ENCODE measurements at regions not wholly inside any gene's neighbourhood (a gene's known extent, or its start where the extent isn't known, plus 50 kb on each side); places are given as distances from the start of the nearest gene placed in this dataset.

- Histone ChIP-seq H3K4me1 (ENCODE audit: control insufficient read depth, insufficient read depth, low read length) (no peaks in the 10 kb centered on the region), H3K9ac (ENCODE audit: extremely low read depth, low read length, poor library complexity, severe bottlenecking) (no peak overlapping the region), H3K27ac (ENCODE audit: low read depth, low read length) (no peak overlapping the region), H3K9me3 (ENCODE audit: control insufficient read depth, low read length) (no peaks in the 10 kb centered on the region), H3K36me3 (ENCODE audit: control insufficient read depth, insufficient read depth, low read length) (no peaks in the 10 kb centered on the region), H3K27me3 (ENCODE audit: control insufficient read depth, insufficient read depth, low read length, poor library complexity, severe bottlenecking) (no peaks in the 10 kb centered on the region), H3K4me3 (ENCODE audit: low read length) (no peak overlapping the region)
- 75% methylated on average over 3 of the region's 3 CpGs; no CpG with 5 or more reads in 1 of the 2 experiments for WGBS, 2 experiments (ENCODE audit: insufficient coverage in 1 of 2, insufficient read length in 1 of 2)
- Mint-ChIP-seq H3K36me3 (ENCODE audit: low read depth) (no peaks in the 10 kb centered on the region), H3K4me3 (no peak overlapping the region), H3K27ac (no peak overlapping the region), H3K27me3 (ENCODE audit: insufficient read depth) (peaks cover 2% of the 10 kb centered on the region), H3K9me3 (no peaks in the 10 kb centered on the region), H3K4me1 (peaks cover 7% of the 10 kb centered on the region)
- DNase-seq, result no peak
- no peak for TF ChIP-seq CTCF (conservative IDR thresholded peaks at IDR 0.05)
Measured at GRCh38 chr3:182078316-182078715, 366.6 kb downstream of the SOX2 start.

GRCh38 chr3:182078929-182079328, 367.2 kb downstream of the SOX2 start:
- no peaks in the 10 kb centered on the region for H3K27me3 ChIP-seq (ENCODE audit: control insufficient read depth, insufficient read depth, low read length, poor library complexity, severe bottlenecking)
- Mint-ChIP-seq H3K27ac (no peak overlapping the region), H3K4me1 (peaks cover 7% of the 10 kb centered on the region), H3K27me3 (ENCODE audit: insufficient read depth) (peaks cover 2% of the 10 kb centered on the region), H3K36me3 (ENCODE audit: low read depth) (no peaks in the 10 kb centered on the region), H3K9me3 (no peaks in the 10 kb centered on the region), H3K4me3 (no peak overlapping the region)
- no peak for TF ChIP-seq CTCF (conservative IDR thresholded peaks at IDR 0.05)
- H3K4me3 ChIP-seq (ENCODE audit: low read length), result no peak overlapping the region
- no peaks in the 10 kb centered on the region for H3K4me1 ChIP-seq (ENCODE audit: control insufficient read depth, insufficient read depth, low read length)
- DNase-seq, result no peak
- no peaks in the 10 kb centered on the region for H3K9me3 ChIP-seq (ENCODE audit: control insufficient read depth, low read length)
- WGBS, 2 experiments (ENCODE audit: insufficient coverage in 1 of 2, insufficient read length in 1 of 2), result 77 to 85% methylated on average over 5 of the region's 5 CpGs
- H3K36me3 ChIP-seq (ENCODE audit: control insufficient read depth, insufficient read depth, low read length), result no peaks in the 10 kb centered on the region
- no peak overlapping the region for H3K9ac ChIP-seq (ENCODE audit: extremely low read depth, low read length, poor library complexity, severe bottlenecking)
- no peak overlapping the region for H3K27ac ChIP-seq (ENCODE audit: low read depth, low read length)

- H3K4me1 ChIP-seq (ENCODE audit: control insufficient read depth, insufficient read depth, low read length), result no peaks in the 10 kb centered on the region
- H3K27ac ChIP-seq (ENCODE audit: low read depth, low read length), result no peak overlapping the region
- no peak for TF ChIP-seq CTCF (conservative IDR thresholded peaks at IDR 0.05)
- Mint-ChIP-seq H3K9me3 (no peaks in the 10 kb centered on the region), H3K27ac (no peak overlapping the region), H3K27me3 (ENCODE audit: insufficient read depth) (no peaks in the 10 kb centered on the region), H3K4me3 (no peak overlapping the region), H3K36me3 (ENCODE audit: low read depth) (no peaks in the 10 kb centered on the region), H3K4me1 (peaks cover 7% of the 10 kb centered on the region)
- no peak overlapping the region for H3K4me3 ChIP-seq (ENCODE audit: low read length)
- WGBS, 2 experiments (ENCODE audit: insufficient coverage in 1 of 2, insufficient read length in 1 of 2), result 40 to 75% methylated on average over 1 to 4 of the region's 4 CpGs
- no peak for DNase-seq
- H3K9me3 ChIP-seq (ENCODE audit: control insufficient read depth, low read length), result no peaks in the 10 kb centered on the region
- no peaks in the 10 kb centered on the region for H3K36me3 ChIP-seq (ENCODE audit: control insufficient read depth, insufficient read depth, low read length)
- no peak overlapping the region for H3K9ac ChIP-seq (ENCODE audit: extremely low read depth, low read length, poor library complexity, severe bottlenecking)
- no peaks in the 10 kb centered on the region for H3K27me3 ChIP-seq (ENCODE audit: control insufficient read depth, insufficient read depth, low read length, poor library complexity, severe bottlenecking)
Measured at GRCh38 chr3:182081096-182081495, 369.4 kb downstream of the SOX2 start.
